ENCODE measurements at regions not wholly inside any gene's neighbourhood (a gene's known extent, or its start where the extent isn't known, plus 50 kb on each side); places are given as distances from the start of the nearest gene placed in this dataset.

DNA sequence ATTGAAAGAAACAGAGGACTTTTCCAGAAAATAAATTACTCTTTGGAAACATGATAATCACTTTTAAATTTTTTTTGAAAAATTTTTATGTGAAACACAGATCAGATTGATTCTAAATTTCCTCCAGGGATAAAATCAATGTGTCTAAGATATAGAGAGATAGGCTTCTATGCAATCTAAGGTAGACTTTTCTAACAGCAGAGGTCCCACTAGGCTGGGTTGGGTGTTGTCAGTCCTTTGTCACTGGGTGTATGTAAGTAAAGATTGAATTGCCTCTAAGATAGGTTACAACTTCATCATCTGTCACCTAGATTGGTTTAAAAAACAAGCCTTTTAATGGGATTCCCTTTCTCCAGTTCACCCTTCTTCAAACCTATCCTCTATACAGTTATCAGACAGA is 449.9 kb downstream of the DHX35 start (continued):
- no peak for TF ChIP-seq MAFK (IDR thresholded peaks at IDR 0.05; ENCODE audit: low read depth, low read length)

DNA sequence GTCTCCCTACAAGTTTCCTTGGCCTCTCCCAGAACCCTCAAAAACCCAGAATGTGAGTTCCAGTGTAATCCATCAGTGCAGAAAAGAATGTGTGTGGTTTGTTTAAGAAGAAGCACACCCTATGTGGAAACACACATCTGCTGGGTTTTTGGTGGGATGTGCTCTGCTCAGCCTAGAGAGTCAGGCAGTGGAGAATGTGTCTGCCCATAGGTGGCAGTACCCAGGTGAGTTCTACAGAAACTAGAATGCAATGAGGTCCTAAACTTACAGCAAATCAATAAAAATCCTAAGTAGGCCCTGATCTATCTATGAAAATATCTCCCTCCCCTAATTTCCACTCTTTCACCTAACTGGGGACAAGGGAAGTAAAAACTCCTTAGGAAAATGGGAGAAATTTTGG is 437.3 kb downstream of the DHX35 start:
- H3K4ac ChIP-seq (replicated peaks; ENCODE audit: insufficient read length, low read depth, low read length), result no peak overlapping the region
- H3K27ac ChIP-seq (ENCODE audit: low read depth, low read length), result no peak overlapping the region
- H3K27me3 ChIP-seq (replicated peaks in 1 of 4; ENCODE audit: control insufficient read depth in 3 of 4, extremely low read depth in 1 of 4, insufficient read depth in 3 of 4, low read length in 3 of 4), result no peaks in the 10 kb centered on the region
- no peak overlapping the region for H4K5ac ChIP-seq (ENCODE audit: insufficient read length, low read depth, low read length)
- TF ChIP-seq SUZ12 (IDR thresholded peaks at IDR 0.05; ENCODE audit: low read length), result no peak
- TF ChIP-seq EGR1 (IDR thresholded peaks at IDR 0.05; ENCODE audit: borderline replicate concordance, low read depth, low read length), result no peak
- no peak for TF ChIP-seq EZH2 (IDR thresholded peaks at IDR 0.05; ENCODE audit: low read depth, low read length, severe bottlenecking)
- peak in 1 of 2 experiments; percentile 21; a peak in 1 of 4 replicates for TF ChIP-seq RAD21 (IDR thresholded peaks at IDR 0.05 in 1 of 2, conservative IDR thresholded peaks at IDR 0.05 in 1 of 2; ENCODE audit: low read depth in 2 of 2, low read length in 2 of 2)
- TF ChIP-seq HDAC2 (IDR thresholded peaks at IDR 0.05; ENCODE audit: borderline replicate concordance in 1 of 2, low read depth in 2 of 2, low read length in 2 of 2), result no peak
- TF ChIP-seq SP4 (IDR thresholded peaks at IDR 0.05; ENCODE audit: low read length), result no peak
- TF ChIP-seq CHD2 (IDR thresholded peaks at IDR 0.05; ENCODE audit: low read length), result no peak
- TF ChIP-seq TCF12 (IDR thresholded peaks at IDR 0.05; ENCODE audit: low read depth, low read length), result no peak
- TF ChIP-seq CTCF (IDR thresholded peaks at IDR 0.05; ENCODE audit: control extremely low read depth in 1 of 3, insufficient read depth in 1 of 3, low read depth in 1 of 3, low read length in 3 of 3), result peak in 2 of 3 experiments; percentile 16 to 48; a peak in 2 of 4 replicates
- TF ChIP-seq SIX5 (IDR thresholded peaks at IDR 0.05; ENCODE audit: low read depth, low read length), result no peak
- H2BK15ac ChIP-seq (ENCODE audit: low read length), result no peak overlapping the region
- H3K79me1 ChIP-seq (ENCODE audit: low read depth, low read length), result no peaks in the 10 kb centered on the region
- DNase-seq (ENCODE audit: low read depth in 1 of 2, low spot score in 2 of 2), result no peak
- CTCF ChIA-PET (ENCODE audit: partially characterized antibody), result interaction anchor here (0.8 to 4.6 kb wide), 24 partner anchors 8 to 478 kb away, joined by 3 to 45 read pairs (median 4); no protein-coding TSS in a partner anchor
- no peak overlapping the region for H3K18ac ChIP-seq (ENCODE audit: extremely low read depth, low read length)
- no peaks in the 10 kb centered on the region for H3K9me3 ChIP-seq (ENCODE audit: insufficient read depth in 2 of 2, low read depth in 1 of 2, low read length in 1 of 2)
- no peak overlapping the region for H2BK12ac ChIP-seq (ENCODE audit: low read depth, low read length)
- no peak overlapping the region for H4K8ac ChIP-seq (ENCODE audit: extremely low read depth, insufficient read depth, low read length)
- FAIRE-seq, result no peak
- no peak overlapping the region for H2BK20ac ChIP-seq (ENCODE audit: low read length)
- no peak overlapping the region for H3K56ac ChIP-seq (replicated peaks; ENCODE audit: insufficient read length, low read depth, low read length)
- H3K79me2 ChIP-seq (ENCODE audit: control insufficient read depth in 1 of 2, insufficient read depth in 2 of 2, low read length in 2 of 2), result no peaks in the 10 kb centered on the region
- no peaks in the 10 kb centered on the region for H3K36me3 ChIP-seq (ENCODE audit: control insufficient read depth in 2 of 4, insufficient read depth in 4 of 4, low read length in 3 of 4)
- H3K4me3 ChIP-seq (ENCODE audit: extremely low read depth in 1 of 4, insufficient read depth in 2 of 4, low read depth in 3 of 4, low read length in 4 of 4), result no peak overlapping the region
- H3K23me2 ChIP-seq (ENCODE audit: low read depth, low read length), result no peaks in the 10 kb centered on the region
- no peak overlapping the region for H2AK5ac ChIP-seq (ENCODE audit: low read depth, low read length)
- no peak overlapping the region for H3K23ac ChIP-seq (ENCODE audit: insufficient read length)
- no peak overlapping the region for H3K9ac ChIP-seq (replicated peaks in 1 of 4; ENCODE audit: extremely low read depth in 1 of 4, low read depth in 3 of 4, low read length in 3 of 4)
- no peak overlapping the region for H3K14ac ChIP-seq (ENCODE audit: insufficient read length)
- H4K91ac ChIP-seq (replicated peaks; ENCODE audit: insufficient read length, low read length), result no peak overlapping the region
- H3K4me1 ChIP-seq (replicated peaks in 1 of 4; ENCODE audit: control insufficient read depth in 3 of 4, insufficient read depth in 4 of 4, low read length in 3 of 4), result no peaks in the 10 kb centered on the region
- no peaks in the 10 kb centered on the region for H4K20me1 ChIP-seq (replicated peaks in 1 of 2; ENCODE audit: control insufficient read depth in 1 of 2, insufficient read depth in 2 of 2, low read length in 2 of 2)
- POLR2A ChIA-PET (ENCODE audit: partially characterized antibody), result no interaction called here
- no peak overlapping the region for H2BK5ac ChIP-seq (ENCODE audit: low read depth, low read length)
- H2AFZ ChIP-seq (ENCODE audit: low read length), result no peak overlapping the region
- no peak overlapping the region for H3K4me2 ChIP-seq (ENCODE audit: insufficient read depth in 1 of 2, low read depth in 2 of 2, low read length in 2 of 2)
- H2BK120ac ChIP-seq (replicated peaks; ENCODE audit: low read depth, low read length), result no peak overlapping the region
